Fibroblast of pulmonary artery (primary cell): ENCODE measurements at regions not wholly inside any gene's neighbourhood (a gene's known extent, or its start where the extent isn't known, plus 50 kb on each side); places are given as distances from the start of the nearest gene placed in this dataset.
"Not testable (repeated sequence)": the region's sequence is repeated elsewhere in the genome, so short reads cannot be mapped to it uniquely, and the experiment has no call there.

Experiments used
- DNase-seq: peaks from one replicate; pipeline ENCODE4 v3.0.0-alpha.2; 2010; ENCODE audit warnings: low read depth
- H3K4me3 ChIP-seq: replicated peaks from 2 replicates; pipeline ENCODE4 v1.5.1; 2011; ENCODE audit warnings: low read depth, mild to moderate bottlenecking, control low read depth, low read length, moderate library complexity
- CTCF ChIP-seq: IDR thresholded peaks from 2 replicates; pipeline ENCODE4 v1.5.1; 2011; ENCODE audit warnings: mild to moderate bottlenecking, control low read depth, low read length, inconsistent platforms; ENCODE audit errors: missing control alignments

GRCh38 chr5:17852740-17853139 lies 218.5 kb downstream of the TAF11L14 start:
- TF ChIP-seq CTCF = no peak
- no peak for DNase-seq
- H3K4me3 ChIP-seq = no peak overlapping the region

GRCh38 chr5:17854901-17855300 lies 220.6 kb downstream of the TAF11L14 start:
- TF ChIP-seq CTCF = no peak
- no peak for DNase-seq
- H3K4me3 ChIP-seq = no peak overlapping the region

- no peak for DNase-seq
- TF ChIP-seq CTCF = no peak
- H3K4me3 ChIP-seq = no peak overlapping the region
These were observed 226.5 kb downstream of the TAF11L14 start for GRCh38 chr5:17860660-17861315.

- not testable (repeated sequence) for DNase-seq, H3K4me3 ChIP-seq
These were observed 230.6 kb downstream of the TAF11L14 start for GRCh38 chr5:17864903-17865302.

- not testable (repeated sequence) for H3K4me3 ChIP-seq, DNase-seq
These were observed 231.7 kb downstream of the TAF11L14 start for GRCh38 chr5:17865966-17866365.

- no peak for DNase-seq
- no peak overlapping the region for H3K4me3 ChIP-seq
- TF ChIP-seq CTCF = no peak
These were observed 237.9 kb downstream of the TAF11L14 start for GRCh38 chr5:17872204-17872603.

GRCh38 chr5:17878541-17878940 lies 244.3 kb downstream of the TAF11L14 start:
- no peak for DNase-seq
- TF ChIP-seq CTCF = no peak
- no peak overlapping the region for H3K4me3 ChIP-seq

GRCh38 chr5:17879276-17879675 lies 245.0 kb downstream of the TAF11L14 start:
- TF ChIP-seq CTCF = no peak
- no peak overlapping the region for H3K4me3 ChIP-seq
- DNase-seq = no peak
